SJSA1 (cell line): ENCODE measurements at regions not wholly inside any gene's neighbourhood (a gene's known extent, or its start where the extent isn't known, plus 50 kb on each side); places are given as distances from the start of the nearest gene placed in this dataset.
"Not testable (repeated sequence)": the region's sequence is repeated elsewhere in the genome, so short reads cannot be mapped to it uniquely, and the experiment has no call there.

Experiments used
- DNase-seq, 2 experiments: peaks; one replicate each; pipeline ENCODE4 v3.0.0-alpha.2; 2015 to 2020; ENCODE audit warnings: low spot score in 2 of 2, low read depth in 1 of 2
- H3K27ac ChIP-seq: fragments of 250-450 bp; sonication (Bioruptor Pico); 2 replicates; pipeline ENCODE4 v1.5.1; 2020; ENCODE audit warnings: mild to moderate bottlenecking, moderate library complexity
- H3K27me3 ChIP-seq: fragments of 250-450 bp; sonication (Bioruptor Pico); replicated peaks from 2 replicates; pipeline ENCODE4 v1.5.1; 2020; ENCODE audit warnings: mild to moderate bottlenecking, moderate library complexity
- H3K36me3 ChIP-seq: fragments of 250-450 bp; sonication (Bioruptor Pico); 2 replicates; pipeline ENCODE4 v1.5.1; 2020; ENCODE audit warnings: mild to moderate bottlenecking
- H3K4me1 ChIP-seq: fragments of 250-450 bp; sonication (Bioruptor Pico); replicated peaks from 2 replicates; pipeline ENCODE4 v1.6.1; 2021; ENCODE audit warnings: mild to moderate bottlenecking
- H3K4me3 ChIP-seq: fragments of 250-450 bp; sonication (Bioruptor Pico); 2 replicates; pipeline ENCODE4 v1.5.1; 2020; ENCODE audit warnings: mild to moderate bottlenecking
- H3K9me3 ChIP-seq: fragments of 250-450 bp; sonication (Bioruptor Pico); replicated peaks from 2 replicates; pipeline ENCODE4 v1.5.1; 2020; ENCODE audit warnings: mild to moderate bottlenecking

- Histone ChIP-seq H3K4me3 (no peak overlapping the region), H3K4me1 (no peaks in the 10 kb centered on the region), H3K27ac (no peak overlapping the region), H3K36me3 (no peaks in the 10 kb centered on the region), H3K27me3 (no peaks in the 10 kb centered on the region), H3K9me3 (no peaks in the 10 kb centered on the region)
- DNase-seq: no peak
These were observed 225.4 kb downstream of the FRK start for GRCh38 chr6:115835314-115835713.

GRCh38 chr6:115834542-115834941 lies 226.1 kb downstream of the FRK start:
- not testable (repeated sequence) for H3K4me1 ChIP-seq

GRCh38 chr6:115832786-115833185 lies 227.9 kb downstream of the FRK start:
- Histone ChIP-seq H3K4me1 (no peaks in the 10 kb centered on the region), H3K4me3 (no peak overlapping the region), H3K36me3 (no peaks in the 10 kb centered on the region), H3K9me3 (no peaks in the 10 kb centered on the region), H3K27me3 (no peaks in the 10 kb centered on the region), H3K27ac (no peak overlapping the region)
- no peak for DNase-seq

More at GRCh38 chr6:115834542-115834941, 226.1 kb downstream of the FRK start:
- not testable (repeated sequence) for H3K27ac ChIP-seq, DNase-seq, H3K27me3 ChIP-seq, H3K36me3 ChIP-seq, H3K4me3 ChIP-seq, H3K9me3 ChIP-seq

- H3K4me1 ChIP-seq: no peaks in the 10 kb centered on the region
- no peaks in the 10 kb centered on the region for H3K27me3 ChIP-seq
These were observed 228.5 kb downstream of the FRK start for GRCh38 chr6:115832186-115832585.

GRCh38 chr6:115830895-115831294 lies 229.8 kb downstream of the FRK start:
- DNase-seq: no peak

More at GRCh38 chr6:115832186-115832585, 228.5 kb downstream of the FRK start:
- no peak overlapping the region for H3K4me3 ChIP-seq
- no peak overlapping the region for H3K27ac ChIP-seq
- no peaks in the 10 kb centered on the region for H3K9me3 ChIP-seq
- no peak for DNase-seq
- H3K36me3 ChIP-seq: no peaks in the 10 kb centered on the region

GRCh38 chr6:115821798-115822197 lies 238.9 kb downstream of the FRK start:
- Histone ChIP-seq H3K27ac (no peak overlapping the region), H3K27me3 (no peaks in the 10 kb centered on the region), H3K36me3 (no peaks in the 10 kb centered on the region), H3K9me3 (no peaks in the 10 kb centered on the region), H3K4me3 (no peak overlapping the region), H3K4me1 (no peaks in the 10 kb centered on the region)
- DNase-seq: no peak

More at GRCh38 chr6:115830895-115831294, 229.8 kb downstream of the FRK start:
- Histone ChIP-seq H3K27me3 (no peaks in the 10 kb centered on the region), H3K27ac (no peak overlapping the region), H3K9me3 (no peaks in the 10 kb centered on the region), H3K4me1 (no peaks in the 10 kb centered on the region), H3K4me3 (no peak overlapping the region), H3K36me3 (no peaks in the 10 kb centered on the region)

- H3K36me3 ChIP-seq: no peaks in the 10 kb centered on the region
- no peak overlapping the region for H3K4me3 ChIP-seq
- no peak overlapping the region for H3K27ac ChIP-seq
- no peaks in the 10 kb centered on the region for H3K27me3 ChIP-seq
- no peak for DNase-seq
- no peaks in the 10 kb centered on the region for H3K9me3 ChIP-seq
- no peaks in the 10 kb centered on the region for H3K4me1 ChIP-seq
These were observed 241.2 kb downstream of the FRK start for GRCh38 chr6:115819506-115819905.

- no peak overlapping the region for H3K4me3 ChIP-seq
- no peaks in the 10 kb centered on the region for H3K4me1 ChIP-seq
- no peak overlapping the region for H3K27ac ChIP-seq
- H3K27me3 ChIP-seq: no peaks in the 10 kb centered on the region
- H3K9me3 ChIP-seq: no peaks in the 10 kb centered on the region
- no peaks in the 10 kb centered on the region for H3K36me3 ChIP-seq
- no peak for DNase-seq
These were observed 243.5 kb downstream of the FRK start for GRCh38 chr6:115817161-115817560.

- no peak for DNase-seq
- Histone ChIP-seq H3K9me3 (no peaks in the 10 kb centered on the region), H3K27ac (no peak overlapping the region), H3K27me3 (no peaks in the 10 kb centered on the region), H3K4me3 (no peak overlapping the region), H3K36me3 (no peaks in the 10 kb centered on the region), H3K4me1 (no peaks in the 10 kb centered on the region)
These were observed 245.8 kb downstream of the FRK start for GRCh38 chr6:115814907-115815306.

- no peaks in the 10 kb centered on the region for H3K36me3 ChIP-seq
- DNase-seq: no peak
- no peaks in the 10 kb centered on the region for H3K27me3 ChIP-seq
- no peaks in the 10 kb centered on the region for H3K4me1 ChIP-seq
- no peak overlapping the region for H3K27ac ChIP-seq
- H3K4me3 ChIP-seq: no peak overlapping the region
- no peaks in the 10 kb centered on the region for H3K9me3 ChIP-seq
These were observed 249.2 kb downstream of the FRK start for GRCh38 chr6:115811541-115811940.

GRCh38 chr6:115798229-115798628 lies 262.5 kb downstream of the FRK start:
- Histone ChIP-seq H3K27ac (no peak overlapping the region), H3K27me3 (no peaks in the 10 kb centered on the region; the same call in 1 of the 2 replicates), H3K4me1 (no peaks in the 10 kb centered on the region), H3K9me3 (no peaks in the 10 kb centered on the region), H3K4me3 (no peak overlapping the region), H3K36me3 (no peaks in the 10 kb centered on the region)
- no peak for DNase-seq

GRCh38 chr6:115796829-115797228 lies 263.9 kb downstream of the FRK start:
- Histone ChIP-seq H3K27ac (no peak overlapping the region), H3K36me3 (no peaks in the 10 kb centered on the region), H3K4me3 (no peak overlapping the region), H3K9me3 (no peaks in the 10 kb centered on the region), H3K27me3 (no peaks in the 10 kb centered on the region; the same call in 1 of the 2 replicates), H3K4me1 (no peaks in the 10 kb centered on the region)
- DNase-seq: no peak

GRCh38 chr6:115796061-115796460 lies 264.6 kb downstream of the FRK start:
- DNase-seq: no peak
- Histone ChIP-seq H3K9me3 (no peaks in the 10 kb centered on the region), H3K27ac (no peak overlapping the region), H3K27me3 (no peaks in the 10 kb centered on the region; the same call in 1 of the 2 replicates), H3K36me3 (no peaks in the 10 kb centered on the region), H3K4me1 (no peaks in the 10 kb centered on the region), H3K4me3 (no peak overlapping the region)

- no peak overlapping the region for H3K4me3 ChIP-seq
- DNase-seq: no peak
- no peaks in the 10 kb centered on the region for H3K9me3 ChIP-seq
- H3K27me3 ChIP-seq: no peaks in the 10 kb centered on the region
- H3K27ac ChIP-seq: no peak overlapping the region
- no peaks in the 10 kb centered on the region for H3K4me1 ChIP-seq
- H3K36me3 ChIP-seq: no peaks in the 10 kb centered on the region
These were observed 277.2 kb downstream of the FRK start for GRCh38 chr6:115783402-115784061.

GRCh38 chr6:115782612-115783011 lies 278.1 kb downstream of the FRK start:
- no peaks in the 10 kb centered on the region for H3K27me3 ChIP-seq
- H3K4me3 ChIP-seq: no peak overlapping the region
- no peaks in the 10 kb centered on the region for H3K9me3 ChIP-seq
- H3K36me3 ChIP-seq: no peaks in the 10 kb centered on the region
- no peak for DNase-seq
- no peak overlapping the region for H3K27ac ChIP-seq
- no peaks in the 10 kb centered on the region for H3K4me1 ChIP-seq
